ENCODE measurements at regions not wholly inside any gene's neighbourhood (a gene's known extent, or its start where the extent isn't known, plus 50 kb on each side); places are given as distances from the start of the nearest gene placed in this dataset.

GRCh38 chr5:53180991-53181390 is 71.4 kb upstream of the MOCS2 start:
- TF ChIP-seq CTCF (conservative IDR thresholded peaks at IDR 0.05; ENCODE audit: low read depth, low read length) = no peak

GRCh38 chr5:53183880-53184279 is 74.3 kb upstream of the MOCS2 start:
- no peak for DNase-seq (ENCODE audit: low read depth)
- TF ChIP-seq CTCF (conservative IDR thresholded peaks at IDR 0.05; ENCODE audit: low read depth, low read length) = no peak
- H3K4me3 ChIP-seq (ENCODE audit: low read length) = no peak overlapping the region

More at GRCh38 chr5:53180991-53181390, 71.4 kb upstream of the MOCS2 start:
- no peak overlapping the region for H3K4me3 ChIP-seq (ENCODE audit: low read length)
- no peak for DNase-seq (ENCODE audit: low read depth)

GRCh38 chr5:53191548-53192165 is 82.1 kb upstream of the MOCS2 start:
- no peak for DNase-seq (ENCODE audit: low read depth)
- no peak overlapping the region for H3K4me3 ChIP-seq (ENCODE audit: low read length)
- TF ChIP-seq CTCF (conservative IDR thresholded peaks at IDR 0.05; ENCODE audit: low read depth, low read length) = no peak

GRCh38 chr5:53194086-53194485 is 84.5 kb upstream of the MOCS2 start:
- DNase-seq (ENCODE audit: low read depth) = no peak
- TF ChIP-seq CTCF (conservative IDR thresholded peaks at IDR 0.05; ENCODE audit: low read depth, low read length) = no peak
- H3K4me3 ChIP-seq (ENCODE audit: low read length) = no peak overlapping the region

- no peak for TF ChIP-seq CTCF (conservative IDR thresholded peaks at IDR 0.05; ENCODE audit: low read depth, low read length)
- no peak for DNase-seq (ENCODE audit: low read depth)
- H3K4me3 ChIP-seq (ENCODE audit: low read length) = no peak overlapping the region
Observed at GRCh38 chr5:53199882-53200281, 90.3 kb upstream of the MOCS2 start.

- H3K4me3 ChIP-seq (ENCODE audit: low read length) = no peak overlapping the region
- no peak for DNase-seq (ENCODE audit: low read depth)
- TF ChIP-seq CTCF (conservative IDR thresholded peaks at IDR 0.05; ENCODE audit: low read depth, low read length) = no peak
Observed at GRCh38 chr5:53200306-53200705, 90.7 kb upstream of the MOCS2 start.

GRCh38 chr5:53201746-53202145 is 92.2 kb upstream of the MOCS2 start:
- no peak for DNase-seq (ENCODE audit: low read depth)
- TF ChIP-seq CTCF (conservative IDR thresholded peaks at IDR 0.05; ENCODE audit: low read depth, low read length) = peak; percentile 16
- no peak overlapping the region for H3K4me3 ChIP-seq (ENCODE audit: low read length)

All from retinal pigment epithelial cell (primary cell).